ENCODE measurements at regions not wholly inside any gene's neighbourhood (a gene's known extent, or its start where the extent isn't known, plus 50 kb on each side); places are given as distances from the start of the nearest gene placed in this dataset.
"Not testable (repeated sequence)": the region's sequence is repeated elsewhere in the genome, so short reads cannot be mapped to it uniquely, and the experiment has no call there.

DNA sequence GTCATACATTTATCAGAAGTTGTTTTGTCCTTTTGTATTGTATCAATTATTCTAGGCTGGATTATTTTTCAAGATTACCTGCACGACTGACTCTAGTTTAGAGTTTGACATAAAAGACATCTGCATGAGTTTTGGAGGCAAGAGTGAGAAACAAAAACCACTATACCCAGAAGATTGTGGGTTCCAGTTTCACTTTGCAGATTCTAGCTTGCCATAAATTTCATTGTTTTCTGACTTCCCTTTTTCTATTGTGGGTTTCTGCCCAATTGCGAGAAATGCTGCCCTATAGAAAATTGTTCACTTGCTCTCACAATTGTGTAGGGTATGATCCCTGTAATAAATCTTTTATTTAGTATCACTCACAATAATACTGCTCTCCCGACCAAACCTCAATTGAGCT lies 1043.4 kb upstream of the CDH10 start:
- TF ChIP-seq EZH2 (IDR thresholded peaks at IDR 0.05; ENCODE audit: borderline replicate concordance, low read depth, low read length, poor library complexity, severe bottlenecking) = no peak
- TF ChIP-seq, protein P1, sequence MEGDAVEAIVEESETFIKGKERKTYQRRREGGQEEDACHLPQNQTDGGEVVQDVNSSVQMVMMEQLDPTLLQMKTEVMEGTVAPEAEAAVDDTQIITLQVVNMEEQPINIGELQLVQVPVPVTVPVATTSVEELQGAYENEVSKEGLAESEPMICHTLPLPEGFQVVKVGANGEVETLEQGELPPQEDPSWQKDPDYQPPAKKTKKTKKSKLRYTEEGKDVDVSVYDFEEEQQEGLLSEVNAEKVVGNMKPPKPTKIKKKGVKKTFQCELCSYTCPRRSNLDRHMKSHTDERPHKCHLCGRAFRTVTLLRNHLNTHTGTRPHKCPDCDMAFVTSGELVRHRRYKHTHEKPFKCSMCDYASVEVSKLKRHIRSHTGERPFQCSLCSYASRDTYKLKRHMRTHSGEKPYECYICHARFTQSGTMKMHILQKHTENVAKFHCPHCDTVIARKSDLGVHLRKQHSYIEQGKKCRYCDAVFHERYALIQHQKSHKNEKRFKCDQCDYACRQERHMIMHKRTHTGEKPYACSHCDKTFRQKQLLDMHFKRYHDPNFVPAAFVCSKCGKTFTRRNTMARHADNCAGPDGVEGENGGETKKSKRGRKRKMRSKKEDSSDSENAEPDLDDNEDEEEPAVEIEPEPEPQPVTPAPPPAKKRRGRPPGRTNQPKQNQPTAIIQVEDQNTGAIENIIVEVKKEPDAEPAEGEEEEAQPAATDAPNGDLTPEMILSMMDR (conservative IDR thresholded peaks at IDR 0.05; ENCODE audit: low read depth, low read length) = no peak
- Histone ChIP-seq H3K36me3 (ENCODE audit: insufficient read depth, low read length, poor library complexity, severe bottlenecking) (no peaks in the 10 kb centered on the region), H3K4me3 (ENCODE audit: low read depth, low read length, poor library complexity, severe bottlenecking) (no peak overlapping the region), H3K27ac (ENCODE audit: low read depth, low read length, poor library complexity, severe bottlenecking) (no peak overlapping the region), H3K4me1 (ENCODE audit: insufficient read depth, low read length, poor library complexity, severe bottlenecking) (no peaks in the 10 kb centered on the region), H3K27me3 (replicated peaks; ENCODE audit: insufficient read depth, low read depth, low read length, poor library complexity) (no peaks in the 10 kb centered on the region), H3K9me3 (ENCODE audit: low read depth, low read length, poor library complexity, severe bottlenecking) (peaks cover 3% of the 10 kb centered on the region)
- ChIA-PET POLR2A (ENCODE audit: low non-redundant PET) (no interaction called here), CTCF (no interaction called here)
- intact Hi-C loops (cut with micrococcal nuclease; ENCODE audit: unreplicated experiment) = no loop called here
- BruUV-seq (replicated peaks) = no TSS peak
- no peak for DNase-seq (ENCODE audit: low spot score)

DNA sequence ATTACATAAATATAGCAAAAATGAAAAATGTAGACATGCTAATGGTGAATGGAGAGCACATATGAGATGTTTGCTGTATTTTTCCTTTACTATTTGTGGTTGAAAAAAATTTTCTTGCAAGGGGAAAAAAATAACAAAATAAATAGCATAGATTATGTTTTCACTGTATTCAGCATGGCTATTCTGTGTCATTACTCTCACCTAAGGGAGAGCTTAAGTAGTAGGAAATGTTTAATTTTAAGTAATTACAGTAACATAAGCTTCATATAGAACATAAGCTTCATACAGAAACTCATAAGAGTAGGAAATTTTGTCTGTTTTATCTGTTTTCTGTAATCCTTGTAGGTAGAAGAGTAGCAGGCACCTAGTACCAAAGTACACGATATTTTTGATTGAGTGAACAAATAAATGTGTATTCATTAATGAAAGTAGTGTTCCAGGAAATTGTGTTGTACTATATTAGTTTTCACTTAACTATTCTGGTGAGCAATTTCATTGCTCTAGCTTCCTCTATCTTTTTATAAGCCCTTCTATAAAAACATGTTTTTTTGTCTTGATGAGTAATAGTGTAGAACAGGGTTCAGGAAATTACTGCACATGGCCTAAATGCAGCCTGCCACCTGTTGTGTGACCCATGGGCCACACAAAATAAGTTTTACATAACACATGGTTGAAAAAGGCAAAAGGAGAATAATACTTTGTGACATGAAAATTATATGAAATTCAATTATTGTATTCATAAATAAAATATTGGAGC lies 1025.0 kb upstream of the CDH10 start:
- no TSS peak for BruUV-seq (replicated peaks)
- CTCF ChIA-PET = no interaction called here
- Histone ChIP-seq H3K27me3 (replicated peaks; ENCODE audit: insufficient read depth, low read depth, low read length, poor library complexity) (no peaks in the 10 kb centered on the region), H3K4me3 (ENCODE audit: low read depth, low read length, poor library complexity, severe bottlenecking) (no peak overlapping the region), H3K4me1 (ENCODE audit: insufficient read depth, low read length, poor library complexity, severe bottlenecking) (no peaks in the 10 kb centered on the region), H3K27ac (ENCODE audit: low read depth, low read length, poor library complexity, severe bottlenecking) (no peak overlapping the region), H3K9me3 (ENCODE audit: low read depth, low read length, poor library complexity, severe bottlenecking) (peaks cover 3% of the 10 kb centered on the region), H3K36me3 (ENCODE audit: insufficient read depth, low read length, poor library complexity, severe bottlenecking) (no peaks in the 10 kb centered on the region)
- intact Hi-C loops (cut with micrococcal nuclease; ENCODE audit: unreplicated experiment) = no loop called here
- TF ChIP-seq, protein P1 (conservative IDR thresholded peaks at IDR 0.05; ENCODE audit: low read depth, low read length) = no peak
- TF ChIP-seq EZH2 (IDR thresholded peaks at IDR 0.05; ENCODE audit: borderline replicate concordance, low read depth, low read length, poor library complexity, severe bottlenecking) = no peak
- POLR2A ChIA-PET (ENCODE audit: low non-redundant PET) = no interaction called here
- no peak for DNase-seq (ENCODE audit: low spot score)

DNA sequence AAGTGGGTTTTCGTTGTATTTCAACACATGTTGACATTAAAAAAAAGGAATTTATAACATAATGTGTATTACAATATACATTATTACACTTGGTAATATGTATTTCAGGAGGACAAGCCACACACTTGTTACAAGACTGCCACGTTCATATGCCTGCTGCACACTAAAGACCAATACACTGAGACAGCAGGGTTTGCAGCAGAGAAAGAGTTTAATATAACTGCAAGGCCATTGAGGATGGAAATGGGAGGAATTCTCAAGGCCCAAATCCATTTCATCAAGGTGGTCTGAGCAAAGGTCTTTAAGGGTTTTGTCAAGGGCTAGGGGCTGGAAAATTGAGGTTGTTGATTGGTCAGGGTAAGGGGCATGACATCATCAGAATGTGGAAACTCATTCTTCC lies 1017.8 kb upstream of the CDH10 start:
- H3K36me3 ChIP-seq (ENCODE audit: insufficient read depth, low read length, poor library complexity, severe bottlenecking) = no peaks in the 10 kb centered on the region
- POLR2A ChIA-PET (ENCODE audit: low non-redundant PET) = no interaction called here
- intact Hi-C loops (cut with micrococcal nuclease; ENCODE audit: unreplicated experiment) = no loop called here

DNA sequence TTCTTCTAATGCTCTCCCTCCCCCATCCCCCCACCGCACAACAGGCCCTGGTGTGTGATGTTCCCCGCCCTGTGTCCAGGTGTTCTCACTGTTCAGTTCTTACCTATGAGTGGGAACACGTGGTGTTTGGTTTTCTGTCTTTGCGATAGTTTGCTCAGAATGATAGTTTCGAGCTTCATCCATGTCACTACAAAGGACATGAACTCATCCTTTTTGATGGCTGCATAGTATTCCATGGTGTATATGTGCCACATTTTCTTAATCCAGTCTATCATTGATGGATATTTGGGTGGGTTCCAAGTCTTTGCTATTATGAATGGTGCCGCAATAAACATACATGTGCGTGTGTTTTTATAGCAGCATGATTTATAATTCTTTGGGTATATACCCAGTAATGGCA lies 1005.5 kb upstream of the CDH10 start:
- CTCF ChIA-PET; BruUV-seq (replicated peaks); DNase-seq (ENCODE audit: low spot score); H3K9me3 ChIP-seq (ENCODE audit: low read depth, low read length, poor library complexity, severe bottlenecking); H3K27me3 ChIP-seq (replicated peaks; ENCODE audit: insufficient read depth, low read depth, low read length, poor library complexity); POLR2A ChIA-PET (ENCODE audit: low non-redundant PET); H3K4me1 ChIP-seq (ENCODE audit: insufficient read depth, low read length, poor library complexity, severe bottlenecking); intact Hi-C loops (cut with micrococcal nuclease; ENCODE audit: unreplicated experiment); H3K36me3 ChIP-seq (ENCODE audit: insufficient read depth, low read length, poor library complexity, severe bottlenecking); H3K27ac ChIP-seq (ENCODE audit: low read depth, low read length, poor library complexity, severe bottlenecking); H3K4me3 ChIP-seq (ENCODE audit: low read depth, low read length, poor library complexity, severe bottlenecking): not testable (repeated sequence)

More for the DNA sequence above, 1017.8 kb upstream of the CDH10 start:
- H3K27me3 ChIP-seq (replicated peaks; ENCODE audit: insufficient read depth, low read depth, low read length, poor library complexity) = no peaks in the 10 kb centered on the region
- H3K27ac ChIP-seq (ENCODE audit: low read depth, low read length, poor library complexity, severe bottlenecking) = no peak overlapping the region
- H3K4me1 ChIP-seq (ENCODE audit: insufficient read depth, low read length, poor library complexity, severe bottlenecking) = no peaks in the 10 kb centered on the region
- CTCF ChIA-PET = no interaction called here
- no peak for DNase-seq (ENCODE audit: low spot score)
- no peak overlapping the region for H3K4me3 ChIP-seq (ENCODE audit: low read depth, low read length, poor library complexity, severe bottlenecking)
- TF ChIP-seq, protein P1 (conservative IDR thresholded peaks at IDR 0.05; ENCODE audit: low read depth, low read length) = no peak
- no peak for TF ChIP-seq EZH2 (IDR thresholded peaks at IDR 0.05; ENCODE audit: borderline replicate concordance, low read depth, low read length, poor library complexity, severe bottlenecking)
- peaks cover 12% of the 10 kb centered on the region for H3K9me3 ChIP-seq (ENCODE audit: low read depth, low read length, poor library complexity, severe bottlenecking)
- BruUV-seq (replicated peaks) = no TSS peak

Measured in A673 (cell line).